Spleen (tissue), 11 donors: ENCODE measurements at regions not wholly inside any gene's neighbourhood (a gene's known extent, or its start where the extent isn't known, plus 50 kb on each side); places are given as distances from the start of the nearest gene placed in this dataset.

ENCODE experiments used
- DNase-seq: peaks from one replicate; pipeline ENCODE4 v3.0.0-alpha.2; 2020
- H3K27ac ChIP-seq, 8 donors: fragments of 200-600 bp; sonication (generic) in 7 of 8; 1 replicate in 4 of 8; 2 replicates in 4 of 8; pipeline versions ENCODE4 v1.5.0 to v1.8.0; 2016 to 2021; ENCODE audit warnings: inconsistent platforms in 4 of 8, mild to moderate bottlenecking in 4 of 8, moderate library complexity in 1 of 8
- H3K27me3 ChIP-seq, 7 donors: fragments of 200-600 bp; sonication (generic) in 6 of 7; replicated peaks in 1 of 7; 1 replicate in 4 of 7; 2 replicates in 3 of 7; pipeline versions ENCODE4 v1.5.0 to v1.8.0; 2016 to 2021; ENCODE audit warnings: inconsistent platforms in 3 of 7, mild to moderate bottlenecking in 1 of 7
- H3K36me3 ChIP-seq, 6 donors: fragments of 200-600 bp; sonication (generic) in 5 of 6; 1 replicate in 4 of 6; 2 replicates in 2 of 6; pipeline versions ENCODE4 v1.5.0 to v1.8.0; 2016 to 2021; ENCODE audit warnings: inconsistent platforms in 2 of 6
- H3K4me1 ChIP-seq, 6 donors: fragments of 200-600 bp; sonication (generic) in 5 of 6; 1 replicate in 3 of 6; 2 replicates in 3 of 6; pipeline versions ENCODE4 v1.5.0 to v1.8.0; 2016 to 2021; ENCODE audit warnings: inconsistent platforms in 3 of 6
- H3K4me3 ChIP-seq, 8 donors: fragments of 200-600 bp; sonication (generic) in 7 of 8; 1 replicate in 4 of 8; 2 replicates in 4 of 8; pipeline versions ENCODE4 v1.5.0 to v1.8.0; 2016 to 2021; ENCODE audit warnings: inconsistent platforms in 4 of 8, mild to moderate bottlenecking in 4 of 8, moderate library complexity in 2 of 8
- H3K9me3 ChIP-seq, 8 donors: fragments of 200-600 bp; sonication (generic) in 7 of 8; 1 replicate in 4 of 8; 2 replicates in 4 of 8; pipeline versions ENCODE4 v1.5.0 to v1.8.0; 2016 to 2021; ENCODE audit warnings: inconsistent platforms in 4 of 8
- CTCF ChIP-seq, 11 experiments: fragments of 200-600 bp in 7 of 11; fragments of 450-650 bp in 4 of 11; sonication (generic) in 4 of 11; IDR thresholded peaks in 8 of 11; conservative IDR thresholded peaks in 3 of 11; 1 replicate in 7 of 11; 2 replicates in 4 of 11; pipeline versions ENCODE4 v1.4.0 to v1.8.0; 2016 to 2021; ENCODE audit warnings: antibody characterized with exemption in 11 of 11, inconsistent platforms in 4 of 11, mild to moderate bottlenecking in 1 of 11
- POLR2A ChIP-seq, 3 donors: fragments of 450-650 bp; IDR thresholded peaks; one replicate each; pipeline ENCODE4 v1.5.1; 2017; ENCODE audit warnings: antibody characterized with exemption in 3 of 3, mild to moderate bottlenecking in 1 of 3
- POLR2AphosphoS5 ChIP-seq, 3 donors: sonication (generic); formaldehyde crosslinking; IDR thresholded peaks; one replicate each; pipeline ENCODE4 v1.5.1; 2017; ENCODE audit warnings: antibody characterized with exemption in 3 of 3
- WGBS, 5 donors: extraction: QIAGEN DNeasy Blood & Tissue Kit in 3 of 5; methylation state at CpG; one replicate each; pipeline versions ENCODE4 v1.1.5 to v1.1.7; 2013 to 2018; 5-methylcytosine and 5-hydroxymethylcytosine counted together
- intact Hi-C: fragments of 100-400 bp; cut with DNase I; formaldehyde crosslinking; loops from one replicate; pipeline ENCODE4 v1.15.0; 2023; ENCODE audit warnings: low total_unique reads
- donor health status: healthy with polysubstance abuse.
- donor health status: DM: no; HTN: no; CAD: no; lungs with moderate emphysema.
- donor health status: DM: no; HTN: no; CAD: no.
- donor health status: Bipolar disorder and iron deficiency.
- donor health status: healthy.
- donor health status: DM: no; HTN: no; CAD: no.
- donor health status: DM: yes; HTN: yes; CAD: no.

DNA sequence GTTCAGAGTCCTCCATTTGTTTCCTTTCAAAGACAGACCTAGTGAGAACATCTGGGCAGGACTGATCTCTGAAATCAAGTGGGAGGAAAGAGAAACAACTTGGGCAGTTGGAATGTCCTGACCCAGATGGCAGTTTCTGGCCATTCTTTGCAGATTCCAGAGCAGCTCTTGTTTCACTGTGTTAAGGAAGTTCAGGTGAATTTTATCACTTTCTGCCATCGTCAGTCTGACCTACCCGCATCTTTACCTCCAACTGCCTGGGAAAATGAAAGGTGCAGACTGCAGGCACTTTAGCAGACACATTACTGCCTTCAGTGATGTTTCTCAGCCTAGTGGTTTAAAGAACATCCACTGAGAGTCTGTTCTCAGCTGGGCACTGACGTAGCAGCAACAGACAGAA is 216.2 kb downstream of the CEP135 start:
- Histone ChIP-seq H3K9me3 (peaks cover 0 to 20% (median 6%) of the 10 kb centered on the region in 8 donors), H3K27me3 (no peaks in the 10 kb centered on the region), H3K4me1 (no peaks in the 10 kb centered on the region), H3K27ac (no peak overlapping the region), H3K4me3 (no peak overlapping the region), H3K36me3 (no peaks in the 10 kb centered on the region)
- TF ChIP-seq POLR2AphosphoS5 (IDR thresholded peaks at IDR 0.05): no peak
- no peak for TF ChIP-seq CTCF (IDR thresholded peaks at IDR 0.05 in 8 of 11, conservative IDR thresholded peaks at IDR 0.05 in 3 of 11)
- TF ChIP-seq POLR2A (IDR thresholded peaks at IDR 0.05): no peak
- DNase-seq: no peak
- intact Hi-C loops: no loop called here
- 76 to 88% (median 82%) methylated on average over 3 of the region's 3 CpGs for WGBS, 5 donors

- H3K27ac ChIP-seq: no peak overlapping the region
- no peak for DNase-seq
- H3K4me3 ChIP-seq: no peak overlapping the region
- no peaks in the 10 kb centered on the region for H3K36me3 ChIP-seq
- H3K9me3 ChIP-seq: no peaks in the 10 kb centered on the region
- TF ChIP-seq CTCF (IDR thresholded peaks at IDR 0.05 in 8 of 11, conservative IDR thresholded peaks at IDR 0.05 in 3 of 11) (no peak), POLR2A (IDR thresholded peaks at IDR 0.05) (no peak), POLR2AphosphoS5 (IDR thresholded peaks at IDR 0.05) (no peak)
- no peaks in the 10 kb centered on the region for H3K27me3 ChIP-seq
- no peaks in the 10 kb centered on the region for H3K4me1 ChIP-seq
- intact Hi-C loops: no loop called here
- WGBS, 5 donors: 77 to 92% (median 85%) methylated on average over 6 of the region's 6 CpGs
Measured at GRCh38 chr4:56160636-56161035, 211.9 kb downstream of the CEP135 start.

DNA sequence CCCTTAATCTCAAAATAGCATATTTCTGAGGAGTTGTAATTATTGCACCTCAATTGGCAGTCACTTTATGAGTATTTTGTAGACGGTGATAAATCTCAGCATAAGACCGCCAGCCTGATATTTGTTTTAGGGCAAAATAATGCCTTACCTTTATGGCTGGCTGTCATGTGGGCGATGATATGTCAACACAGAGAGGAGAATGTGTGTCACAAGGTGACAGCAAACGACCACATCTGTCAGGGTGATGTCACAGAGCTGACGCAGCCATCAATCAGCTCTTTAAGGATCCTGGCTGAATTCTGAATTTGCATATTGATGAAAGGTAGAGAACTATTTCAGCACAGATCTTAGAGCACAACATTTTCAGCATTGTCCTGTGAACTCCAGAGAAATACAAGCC is 209.7 kb downstream of the CEP135 start:
- H3K4me1 ChIP-seq: no peaks in the 10 kb centered on the region
- H3K4me3 ChIP-seq: no peak overlapping the region
- H3K9me3 ChIP-seq: no peaks in the 10 kb centered on the region
- WGBS, 5 donors: 71 to 87% (median 84%) methylated on average over 5 of the region's 5 CpGs
- no peak for TF ChIP-seq CTCF (IDR thresholded peaks at IDR 0.05 in 8 of 11, conservative IDR thresholded peaks at IDR 0.05 in 3 of 11)
- TF ChIP-seq POLR2A (IDR thresholded peaks at IDR 0.05): no peak
- TF ChIP-seq POLR2AphosphoS5 (IDR thresholded peaks at IDR 0.05): no peak
- H3K27me3 ChIP-seq: no peaks in the 10 kb centered on the region
- intact Hi-C loops: no loop called here
- H3K27ac ChIP-seq: no peak overlapping the region
- no peak for DNase-seq
- no peaks in the 10 kb centered on the region for H3K36me3 ChIP-seq

DNA sequence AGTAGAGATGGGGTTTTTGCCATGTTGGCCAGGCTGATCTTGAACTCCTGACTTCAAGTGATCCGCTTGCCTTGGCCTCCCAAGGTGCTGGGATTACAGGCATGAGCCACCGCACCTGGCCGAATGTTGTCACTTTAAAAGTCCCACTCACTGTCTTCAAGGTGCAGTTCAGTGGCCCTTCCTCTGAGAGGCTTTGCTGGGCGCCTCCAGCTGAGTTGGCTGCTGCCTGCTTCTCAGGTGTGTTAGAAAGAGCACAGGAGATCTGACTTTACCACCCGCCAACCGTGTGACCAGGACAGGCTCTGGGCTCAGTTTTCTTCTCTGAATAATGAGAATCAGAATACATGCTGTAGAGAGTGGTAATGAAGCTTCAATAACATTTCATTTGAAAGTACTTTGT is 207.4 kb downstream of the CEP135 start:
- Histone ChIP-seq H3K27me3 (no peaks in the 10 kb centered on the region), H3K27ac (no peak overlapping the region), H3K9me3 (no peaks in the 10 kb centered on the region), H3K4me3 (no peak overlapping the region), H3K36me3 (no peaks in the 10 kb centered on the region), H3K4me1 (no peaks in the 10 kb centered on the region)
- DNase-seq: no peak
- TF ChIP-seq POLR2AphosphoS5 (IDR thresholded peaks at IDR 0.05) (no peak), CTCF (IDR thresholded peaks at IDR 0.05 in 8 of 11, conservative IDR thresholded peaks at IDR 0.05 in 3 of 11) (no peak), POLR2A (IDR thresholded peaks at IDR 0.05) (no peak)
- intact Hi-C loops: no loop called here
- 87 to 99% (median 94%) methylated on average over 5 to 6 of the region's 6 CpGs for WGBS, 5 donors
